ENCODE measurements at regions not wholly inside any gene's neighbourhood (a gene's known extent, or its start where the extent isn't known, plus 50 kb on each side); places are given as distances from the start of the nearest gene placed in this dataset.
"Not testable (repeated sequence)": the region's sequence is repeated elsewhere in the genome, so short reads cannot be mapped to it uniquely, and the experiment has no call there.

GRCh38 chr4:93897559-93897958 lies 69.0 kb downstream of the ATOH1 start:
- TF ChIP-seq CTCF (IDR thresholded peaks at IDR 0.05 in 4 of 5, conservative IDR thresholded peaks at IDR 0.05 in 1 of 5) (no peak), POLR2A (IDR thresholded peaks at IDR 0.05) (no peak)
- Histone ChIP-seq H3K9me3 (no peaks in the 10 kb centered on the region), H3K4me1 (no peaks in the 10 kb centered on the region), H3K27ac (no peak overlapping the region), H3K27me3 (no peaks in the 10 kb centered on the region), H3K36me3 (no peaks in the 10 kb centered on the region), H3K4me3 (no peak overlapping the region)
- ATAC-seq (no peak), DNase-seq (no peak)
- intact Hi-C loops (cut with DNase I; ENCODE audit: low total_unique reads) (no loop called here), in situ Hi-C loops (cut with MboI; ENCODE audit: low sequenced_read_pairs in 4 of 4) (no loop called here)

GRCh38 chr4:93908778-93909177 lies 80.2 kb downstream of the ATOH1 start:
- Histone ChIP-seq H3K27ac (no peak overlapping the region), H3K4me1 (no peaks in the 10 kb centered on the region), H3K36me3 (no peaks in the 10 kb centered on the region), H3K9me3 (no peaks in the 10 kb centered on the region), H3K4me3 (no peak overlapping the region), H3K27me3 (no peaks in the 10 kb centered on the region)
- in situ Hi-C loops (cut with MboI; ENCODE audit: low sequenced_read_pairs in 4 of 4) (no loop called here), intact Hi-C loops (cut with DNase I; ENCODE audit: low total_unique reads) (no loop called here)
- no peak for TF ChIP-seq CTCF (IDR thresholded peaks at IDR 0.05 in 4 of 5, conservative IDR thresholded peaks at IDR 0.05 in 1 of 5)
- TF ChIP-seq POLR2A (IDR thresholded peaks at IDR 0.05) = no peak
- ATAC-seq = no peak
- no peak for DNase-seq

GRCh38 chr4:93911671-93912070 lies 83.1 kb downstream of the ATOH1 start:
- Histone ChIP-seq H3K9me3 (no peaks in the 10 kb centered on the region), H3K4me3 (no peak overlapping the region), H3K4me1 (no peaks in the 10 kb centered on the region), H3K27ac (no peak overlapping the region), H3K36me3 (no peaks in the 10 kb centered on the region), H3K27me3 (no peaks in the 10 kb centered on the region)
- ATAC-seq = no peak
- TF ChIP-seq POLR2A (IDR thresholded peaks at IDR 0.05) (no peak), CTCF (IDR thresholded peaks at IDR 0.05 in 4 of 5, conservative IDR thresholded peaks at IDR 0.05 in 1 of 5) (no peak)
- intact Hi-C loops (cut with DNase I; ENCODE audit: low total_unique reads) = no loop called here
- DNase-seq = no peak
- in situ Hi-C loops (cut with MboI; ENCODE audit: low sequenced_read_pairs in 4 of 4) = no loop called here

GRCh38 chr4:93912146-93912545 lies 83.6 kb downstream of the ATOH1 start:
- TF ChIP-seq POLR2A (IDR thresholded peaks at IDR 0.05) (no peak), CTCF (IDR thresholded peaks at IDR 0.05 in 4 of 5, conservative IDR thresholded peaks at IDR 0.05 in 1 of 5) (no peak)
- Histone ChIP-seq H3K9me3 (no peaks in the 10 kb centered on the region), H3K4me1 (no peaks in the 10 kb centered on the region), H3K4me3 (no peak overlapping the region), H3K36me3 (no peaks in the 10 kb centered on the region), H3K27me3 (no peaks in the 10 kb centered on the region), H3K27ac (no peak overlapping the region)
- in situ Hi-C loops (cut with MboI; ENCODE audit: low sequenced_read_pairs in 4 of 4) = no loop called here
- DNase-seq = no peak
- intact Hi-C loops (cut with DNase I; ENCODE audit: low total_unique reads) = no loop called here
- no peak for ATAC-seq

- intact Hi-C loops (cut with DNase I; ENCODE audit: low total_unique reads) (no loop called here), in situ Hi-C loops (cut with MboI; ENCODE audit: low sequenced_read_pairs in 4 of 4) (no loop called here)
- TF ChIP-seq POLR2A (IDR thresholded peaks at IDR 0.05) = no peak
- no peak for TF ChIP-seq CTCF (IDR thresholded peaks at IDR 0.05 in 4 of 5, conservative IDR thresholded peaks at IDR 0.05 in 1 of 5)
- no peak overlapping the region for H3K4me3 ChIP-seq
- no peak for DNase-seq
- H3K27me3 ChIP-seq = no peaks in the 10 kb centered on the region
- no peaks in the 10 kb centered on the region for H3K4me1 ChIP-seq
- no peaks in the 10 kb centered on the region for H3K9me3 ChIP-seq
- no peak overlapping the region for H3K27ac ChIP-seq
- ATAC-seq = no peak
- no peaks in the 10 kb centered on the region for H3K36me3 ChIP-seq
These were observed 90.3 kb downstream of the ATOH1 start for GRCh38 chr4:93918856-93919255.

- in situ Hi-C loops (cut with MboI; ENCODE audit: low sequenced_read_pairs in 4 of 4); intact Hi-C loops (cut with DNase I; ENCODE audit: low total_unique reads); H3K4me1 ChIP-seq; DNase-seq; H3K4me3 ChIP-seq; H3K27me3 ChIP-seq; H3K36me3 ChIP-seq; H3K27ac ChIP-seq; ATAC-seq; H3K9me3 ChIP-seq: not testable (repeated sequence)
These were observed 95.0 kb downstream of the ATOH1 start for GRCh38 chr4:93923570-93923969.

Data from gastrocnemius medialis (tissue), 4 donors.